Calu3 (cell line): ENCODE measurements at regions not wholly inside any gene's neighbourhood (a gene's known extent, or its start where the extent isn't known, plus 50 kb on each side); places are given as distances from the start of the nearest gene placed in this dataset.
"Not testable (repeated sequence)": the region's sequence is repeated elsewhere in the genome, so short reads cannot be mapped to it uniquely, and the experiment has no call there.

Experiments
- BruUV-seq: library from RNA; stranded (reverse); fragments of 400-500 nt; replicated peaks from 2 replicates; lab custom pipeline; 2021; lab: Mats Ljungman, UMichigan
- CTCF ChIA-PET: fragments of 300-600 bp; sonication (Branson Sonifier 250); formaldehyde crosslinking; loops from one replicate; lab custom pipeline; 2022; ENCODE audit warnings: antibody characterized with exemption; lab: Charles Lee
- DNase-seq: peaks from one replicate; pipeline ENCODE4 v3.0.0; 2022
- H3K27ac Mint-ChIP-seq: one replicate; pipeline ENCODE4 v1.8.0; 2022; ENCODE audit warnings: mixed read lengths; ENCODE audit not compliant: unreplicated experiment
- H3K27me3 Mint-ChIP-seq: one replicate; pipeline ENCODE4 v1.8.0; 2022; ENCODE audit warnings: mixed read lengths; ENCODE audit not compliant: unreplicated experiment
- H3K36me3 Mint-ChIP-seq: one replicate; pipeline ENCODE4 v1.8.0; 2022; ENCODE audit warnings: mild to moderate bottlenecking, moderate library complexity, mixed read lengths; ENCODE audit not compliant: insufficient read depth, unreplicated experiment
- H3K4me1 Mint-ChIP-seq: one replicate; pipeline ENCODE4 v1.8.0; 2022; ENCODE audit warnings: mild to moderate bottlenecking, low read depth, mixed read lengths; ENCODE audit not compliant: unreplicated experiment
- H3K4me3 Mint-ChIP-seq: one replicate; pipeline ENCODE4 v1.8.0; 2022; ENCODE audit warnings: mild to moderate bottlenecking, low read depth, moderate library complexity, mixed read lengths; ENCODE audit not compliant: unreplicated experiment
- H3K9me3 Mint-ChIP-seq: one replicate; pipeline ENCODE4 v1.8.0; 2022; ENCODE audit warnings: low read depth, mixed read lengths; ENCODE audit not compliant: unreplicated experiment
- CTCF ChIP-seq: fragments of 200-600 bp; IDR thresholded peaks from one replicate; pipeline ENCODE4 v1.8.0; 2022; ENCODE audit warnings: antibody characterized with exemption; ENCODE audit not compliant: unreplicated experiment
- intact Hi-C: fragments of 100-400 bp; cut with micrococcal nuclease; formaldehyde crosslinking; loops from one replicate; pipeline ENCODE4 v1.10.0; 2022; ENCODE audit not compliant: unreplicated experiment

- Mint-ChIP-seq H3K36me3 (peaks cover 11% of the 10 kb centered on the region), H3K9me3 (no peaks in the 10 kb centered on the region), H3K4me1 (peaks cover 78% of the 10 kb centered on the region), H3K27ac (peak overlapping the region; percentile 82), H3K27me3 (no peaks in the 10 kb centered on the region), H3K4me3 (no peak overlapping the region)
- CTCF ChIA-PET = no interaction called here
- no peak for DNase-seq
- no TSS peak for BruUV-seq
- TF ChIP-seq CTCF = no peak
- intact Hi-C loops = loop anchor here (1.0 kb wide), 1 partner anchor 18 kb away; no protein-coding TSS in a partner anchor
Observed at GRCh38 chr6:56730663-56731529, 88.2 kb upstream of the DST start.

- H3K4me1 Mint-ChIP-seq = peaks cover 80% of the 10 kb centered on the region
- DNase-seq = no peak
- H3K27ac Mint-ChIP-seq = peak overlapping the region; percentile 82
- CTCF ChIA-PET = interaction anchor here (0.9 to 1.6 kb wide), 2 partner anchors 10 to 17 kb away, joined by 3 to 9 read pairs; no protein-coding TSS in a partner anchor
- no peaks in the 10 kb centered on the region for H3K27me3 Mint-ChIP-seq
- H3K9me3 Mint-ChIP-seq = no peaks in the 10 kb centered on the region
- no peak overlapping the region for H3K4me3 Mint-ChIP-seq
- BruUV-seq = no TSS peak
- no peak for TF ChIP-seq CTCF
- H3K36me3 Mint-ChIP-seq = peaks cover 11% of the 10 kb centered on the region
- intact Hi-C loops = loop anchor here (1.0 kb wide), 1 partner anchor 16 kb away; no protein-coding TSS in a partner anchor
Observed at GRCh38 chr6:56729719-56730118, 87.0 kb upstream of the DST start.

- H3K27me3 Mint-ChIP-seq, DNase-seq, intact Hi-C loops, H3K9me3 Mint-ChIP-seq, BruUV-seq: not testable (repeated sequence)
- Mint-ChIP-seq H3K4me3 (peak overlapping the region; percentile 55), H3K36me3 (peaks cover 11% of the 10 kb centered on the region), H3K4me1 (peaks cover 86% of the 10 kb centered on the region), H3K27ac (peak overlapping the region; percentile 82)
- CTCF ChIA-PET = interaction anchor here (0.6 to 1.6 kb wide), 10 partner anchors 11 to 175 kb away, joined by 3 to 9 read pairs (median 3); no protein-coding TSS in a partner anchor
Observed at GRCh38 chr6:56729166-56729565, 86.5 kb upstream of the DST start.

- CTCF ChIA-PET = interaction anchor here (0.6 to 1.9 kb wide), 4 partner anchors 13 to 101 kb away, joined by 3 to 7 read pairs (median 6); no protein-coding TSS in a partner anchor
- BruUV-seq = no TSS peak
- peak overlapping the region; percentile 46 for H3K4me3 Mint-ChIP-seq
Observed at GRCh38 chr6:56727097-56727850, 84.6 kb upstream of the DST start.

More at GRCh38 chr6:56727097-56727850, 84.6 kb upstream of the DST start:
- Mint-ChIP-seq H3K4me1 (peaks cover 80% of the 10 kb centered on the region), H3K36me3 (peaks cover 16% of the 10 kb centered on the region), H3K9me3 (no peaks in the 10 kb centered on the region), H3K27ac (peak overlapping the region; percentile 94), H3K27me3 (no peaks in the 10 kb centered on the region)
- intact Hi-C loops = loop anchor here (2.0 kb wide), 1 partner anchor 14 kb away; no protein-coding TSS in a partner anchor
- TF ChIP-seq CTCF = no peak
- no peak for DNase-seq
